ENCODE measurements at regions not wholly inside any gene's neighbourhood (a gene's known extent, or its start where the extent isn't known, plus 50 kb on each side); places are given as distances from the start of the nearest gene placed in this dataset.

DNA sequence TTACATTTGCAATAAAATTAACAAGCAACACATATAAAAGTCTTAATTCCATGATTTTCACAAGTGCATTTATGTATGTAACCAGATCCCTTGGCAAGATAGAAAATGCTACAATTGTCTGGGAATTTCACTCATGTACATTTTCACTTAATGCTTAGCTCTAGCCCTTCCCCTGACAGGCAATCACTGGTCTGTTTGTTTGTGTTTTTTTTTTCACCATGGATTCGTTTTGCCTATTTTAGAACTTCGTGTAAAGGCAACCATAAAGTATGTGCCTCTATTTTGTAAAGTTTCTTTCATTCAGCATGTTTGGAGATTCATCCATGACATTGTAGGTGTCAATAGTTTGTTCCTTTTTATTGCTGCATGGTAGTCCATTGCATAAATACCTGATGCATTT is 260.9 kb upstream of the SLCO3A1 start:
- Histone ChIP-seq H3K27me3 (ENCODE audit: control insufficient read depth in 2 of 2, insufficient read depth in 2 of 2, low read length in 2 of 2) (no peaks in the 10 kb centered on the region), H3K36me3 (ENCODE audit: control insufficient read depth in 2 of 2, insufficient read depth in 2 of 2, low read length in 2 of 2) (no peaks in the 10 kb centered on the region), H3K4me3 (ENCODE audit: low read length in 2 of 2) (no peak overlapping the region), H3K9ac (ENCODE audit: low read depth in 1 of 2, low read length in 2 of 2) (no peak overlapping the region), H3K27ac (ENCODE audit: low read depth in 2 of 2, low read length in 2 of 2) (no peak overlapping the region), H3K9me3 (ENCODE audit: control insufficient read depth in 2 of 2, low read length in 2 of 2) (no peaks in the 10 kb centered on the region), H3K4me1 (ENCODE audit: control insufficient read depth in 2 of 2, insufficient read depth in 2 of 2, low read length in 2 of 2) (no peaks in the 10 kb centered on the region)

DNA sequence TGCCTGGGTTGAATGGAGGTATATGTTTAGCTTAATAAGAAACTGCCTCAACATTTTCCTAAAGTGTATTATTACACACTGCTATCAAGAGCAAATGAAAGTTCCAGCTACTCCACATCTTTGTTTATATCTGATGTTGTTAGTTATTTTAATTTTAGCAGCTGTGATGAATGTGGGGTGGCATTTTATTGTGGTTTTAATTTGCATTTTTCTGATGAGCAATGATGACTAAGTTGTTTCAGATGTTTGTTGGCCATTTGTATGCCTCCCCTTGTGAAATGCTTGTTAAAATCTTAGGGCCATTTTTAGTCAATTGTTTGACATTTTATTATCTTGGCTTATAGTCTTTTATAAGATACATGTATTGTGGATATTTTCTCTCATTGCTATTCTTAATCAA is 260.4 kb upstream of the SLCO3A1 start:
- H3K27ac ChIP-seq (ENCODE audit: low read depth in 2 of 2, low read length in 2 of 2), result no peak overlapping the region
- no peaks in the 10 kb centered on the region for H3K9me3 ChIP-seq (ENCODE audit: control insufficient read depth in 2 of 2, low read length in 2 of 2)
- no peak overlapping the region for H3K4me3 ChIP-seq (ENCODE audit: low read length in 2 of 2)
- no peak overlapping the region for H3K9ac ChIP-seq (ENCODE audit: low read depth in 1 of 2, low read length in 2 of 2)
- H3K4me1 ChIP-seq (ENCODE audit: control insufficient read depth in 2 of 2, insufficient read depth in 2 of 2, low read length in 2 of 2), result no peaks in the 10 kb centered on the region
- no peaks in the 10 kb centered on the region for H3K27me3 ChIP-seq (ENCODE audit: control insufficient read depth in 2 of 2, insufficient read depth in 2 of 2, low read length in 2 of 2)
- H3K36me3 ChIP-seq (ENCODE audit: control insufficient read depth in 2 of 2, insufficient read depth in 2 of 2, low read length in 2 of 2), result no peaks in the 10 kb centered on the region

DNA sequence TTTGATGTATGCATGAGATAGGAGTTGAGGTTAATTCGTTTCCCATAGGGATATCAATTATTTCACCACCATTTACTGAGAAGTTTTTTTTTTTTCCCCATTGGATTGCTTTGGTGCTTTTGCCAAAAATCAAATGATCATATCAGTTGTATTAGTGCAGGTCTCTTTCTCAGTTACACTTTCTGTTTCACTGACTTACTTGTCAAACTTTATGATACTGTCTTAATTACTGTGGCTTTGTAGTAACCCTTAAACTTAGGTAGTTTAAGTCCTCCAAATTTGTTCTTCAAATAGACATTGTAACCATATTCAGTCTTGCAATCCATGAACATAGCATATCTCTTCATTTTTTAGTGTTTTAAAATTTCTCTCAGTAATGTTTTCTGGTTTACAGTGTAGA is 259.9 kb upstream of the SLCO3A1 start:
- H3K9ac ChIP-seq (ENCODE audit: low read depth in 1 of 2, low read length in 2 of 2), result no peak overlapping the region
- no peaks in the 10 kb centered on the region for H3K4me1 ChIP-seq (ENCODE audit: control insufficient read depth in 2 of 2, insufficient read depth in 2 of 2, low read length in 2 of 2)
- no peak overlapping the region for H3K27ac ChIP-seq (ENCODE audit: low read depth in 2 of 2, low read length in 2 of 2)
- H3K4me3 ChIP-seq (ENCODE audit: low read length in 2 of 2), result no peak overlapping the region
- no peaks in the 10 kb centered on the region for H3K27me3 ChIP-seq (ENCODE audit: control insufficient read depth in 2 of 2, insufficient read depth in 2 of 2, low read length in 2 of 2)
- H3K36me3 ChIP-seq (ENCODE audit: control insufficient read depth in 2 of 2, insufficient read depth in 2 of 2, low read length in 2 of 2), result no peaks in the 10 kb centered on the region
- H3K9me3 ChIP-seq (ENCODE audit: control insufficient read depth in 2 of 2, low read length in 2 of 2), result no peaks in the 10 kb centered on the region

DNA sequence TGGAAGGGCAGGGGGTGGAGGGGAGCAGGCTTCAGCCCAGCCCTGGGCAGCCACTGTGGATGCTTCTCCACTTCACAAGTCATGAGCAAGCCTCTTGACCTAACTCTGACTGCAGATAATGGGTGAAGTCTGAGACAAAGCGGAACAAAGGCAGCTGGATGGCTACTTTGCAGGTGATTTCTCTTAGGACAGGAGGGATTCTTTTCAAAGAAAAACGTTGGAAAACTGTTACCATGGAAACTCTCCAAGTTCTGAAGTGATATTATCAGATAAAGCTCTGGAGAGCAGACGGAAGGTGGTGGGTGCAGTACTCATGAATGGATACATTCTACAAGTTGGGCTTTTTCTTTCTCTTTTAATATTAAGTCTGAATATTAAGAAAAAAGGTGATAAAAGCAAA is 254.2 kb upstream of the SLCO3A1 start:
- no peaks in the 10 kb centered on the region for H3K27me3 ChIP-seq (ENCODE audit: control insufficient read depth in 2 of 2, insufficient read depth in 2 of 2, low read length in 2 of 2)
- no peak overlapping the region for H3K4me3 ChIP-seq (ENCODE audit: low read length in 2 of 2)
- H3K36me3 ChIP-seq (ENCODE audit: control insufficient read depth in 2 of 2, insufficient read depth in 2 of 2, low read length in 2 of 2), result no peaks in the 10 kb centered on the region
- H3K27ac ChIP-seq (ENCODE audit: low read depth in 2 of 2, low read length in 2 of 2), result no peak overlapping the region
- H3K4me1 ChIP-seq (ENCODE audit: control insufficient read depth in 2 of 2, insufficient read depth in 2 of 2, low read length in 2 of 2), result no peaks in the 10 kb centered on the region
- H3K9ac ChIP-seq (ENCODE audit: low read depth in 1 of 2, low read length in 2 of 2), result no peak overlapping the region
- no peaks in the 10 kb centered on the region for H3K9me3 ChIP-seq (ENCODE audit: control insufficient read depth in 2 of 2, low read length in 2 of 2)

DNA sequence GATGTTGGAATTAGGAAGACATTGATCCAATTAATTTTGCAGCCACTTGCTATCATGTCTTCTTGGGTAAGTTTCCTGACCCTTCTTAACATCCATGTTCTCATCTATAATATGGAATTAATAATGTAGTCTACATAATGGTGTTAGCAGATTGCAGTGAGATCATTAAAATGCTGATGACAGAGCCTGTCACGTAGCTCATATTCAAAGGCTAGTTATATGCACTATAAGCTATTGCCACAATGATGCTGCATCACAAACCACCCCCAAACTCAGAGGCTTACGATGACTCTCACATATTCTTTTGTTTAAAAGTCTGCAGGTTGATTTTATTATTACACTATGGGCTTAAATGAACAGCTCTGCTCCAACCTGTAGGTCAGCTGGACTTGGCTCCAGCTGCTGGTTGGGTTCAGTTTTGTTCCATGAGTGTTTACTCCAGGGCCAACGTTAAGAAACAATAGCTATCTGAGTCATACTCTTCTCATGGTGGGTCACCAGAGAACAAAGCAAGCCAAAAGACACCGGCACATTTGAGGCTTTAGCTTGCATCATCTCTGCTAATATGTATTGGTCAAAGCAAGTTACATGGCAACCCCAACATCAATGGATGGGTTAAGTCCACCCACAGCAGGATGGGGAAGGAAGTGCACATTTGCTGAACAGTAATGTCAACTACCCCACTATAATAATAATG is 250.0 kb upstream of the SLCO3A1 start:
- Histone ChIP-seq H3K4me1 (ENCODE audit: control insufficient read depth in 2 of 2, insufficient read depth in 2 of 2, low read length in 2 of 2) (no peaks in the 10 kb centered on the region), H3K36me3 (ENCODE audit: control insufficient read depth in 2 of 2, insufficient read depth in 2 of 2, low read length in 2 of 2) (no peaks in the 10 kb centered on the region), H3K27me3 (ENCODE audit: control insufficient read depth in 2 of 2, insufficient read depth in 2 of 2, low read length in 2 of 2) (no peaks in the 10 kb centered on the region), H3K4me3 (ENCODE audit: low read length in 2 of 2) (no peak overlapping the region), H3K27ac (ENCODE audit: low read depth in 2 of 2, low read length in 2 of 2) (no peak overlapping the region), H3K9me3 (ENCODE audit: control insufficient read depth in 2 of 2, low read length in 2 of 2) (no peaks in the 10 kb centered on the region), H3K9ac (ENCODE audit: low read depth in 1 of 2, low read length in 2 of 2) (no peak overlapping the region)

- no peaks in the 10 kb centered on the region for H3K27me3 ChIP-seq (ENCODE audit: control insufficient read depth in 2 of 2, insufficient read depth in 2 of 2, low read length in 2 of 2)
- no peaks in the 10 kb centered on the region for H3K9me3 ChIP-seq (ENCODE audit: control insufficient read depth in 2 of 2, low read length in 2 of 2)
- H3K9ac ChIP-seq (ENCODE audit: low read depth in 1 of 2, low read length in 2 of 2), result no peak overlapping the region
- H3K27ac ChIP-seq (ENCODE audit: low read depth in 2 of 2, low read length in 2 of 2), result no peak overlapping the region
- H3K4me1 ChIP-seq (ENCODE audit: control insufficient read depth in 2 of 2, insufficient read depth in 2 of 2, low read length in 2 of 2), result no peaks in the 10 kb centered on the region
- no peak overlapping the region for H3K4me3 ChIP-seq (ENCODE audit: low read length in 2 of 2)
- H3K36me3 ChIP-seq (ENCODE audit: control insufficient read depth in 2 of 2, insufficient read depth in 2 of 2, low read length in 2 of 2), result no peaks in the 10 kb centered on the region
Observed at GRCh38 chr15:91604122-91604521, 249.4 kb upstream of the SLCO3A1 start.

- Histone ChIP-seq H3K4me3 (ENCODE audit: low read length in 2 of 2) (no peak overlapping the region), H3K4me1 (ENCODE audit: control insufficient read depth in 2 of 2, insufficient read depth in 2 of 2, low read length in 2 of 2) (no peaks in the 10 kb centered on the region)
Observed at GRCh38 chr15:91605576-91605975, 247.9 kb upstream of the SLCO3A1 start.

GRCh38 chr15:91609231-91609630 is 244.3 kb upstream of the SLCO3A1 start:
- Histone ChIP-seq H3K27me3 (ENCODE audit: control insufficient read depth in 2 of 2, insufficient read depth in 2 of 2, low read length in 2 of 2) (no peaks in the 10 kb centered on the region), H3K9me3 (ENCODE audit: control insufficient read depth in 2 of 2, low read length in 2 of 2) (no peaks in the 10 kb centered on the region), H3K36me3 (ENCODE audit: control insufficient read depth in 2 of 2, insufficient read depth in 2 of 2, low read length in 2 of 2) (no peaks in the 10 kb centered on the region), H3K4me3 (ENCODE audit: low read length in 2 of 2) (no peak overlapping the region), H3K9ac (ENCODE audit: low read depth in 1 of 2, low read length in 2 of 2) (no peak overlapping the region), H3K27ac (ENCODE audit: low read depth in 2 of 2, low read length in 2 of 2) (no peak overlapping the region), H3K4me1 (ENCODE audit: control insufficient read depth in 2 of 2, insufficient read depth in 2 of 2, low read length in 2 of 2) (no peaks in the 10 kb centered on the region)

More at GRCh38 chr15:91605576-91605975, 247.9 kb upstream of the SLCO3A1 start:
- Histone ChIP-seq H3K27ac (ENCODE audit: low read depth in 2 of 2, low read length in 2 of 2) (no peak overlapping the region), H3K27me3 (ENCODE audit: control insufficient read depth in 2 of 2, insufficient read depth in 2 of 2, low read length in 2 of 2) (no peaks in the 10 kb centered on the region), H3K9me3 (ENCODE audit: control insufficient read depth in 2 of 2, low read length in 2 of 2) (no peaks in the 10 kb centered on the region), H3K36me3 (ENCODE audit: control insufficient read depth in 2 of 2, insufficient read depth in 2 of 2, low read length in 2 of 2) (no peaks in the 10 kb centered on the region), H3K9ac (ENCODE audit: low read depth in 1 of 2, low read length in 2 of 2) (no peak overlapping the region)

- Histone ChIP-seq H3K4me1 (ENCODE audit: control insufficient read depth in 2 of 2, insufficient read depth in 2 of 2, low read length in 2 of 2) (no peaks in the 10 kb centered on the region), H3K9me3 (ENCODE audit: control insufficient read depth in 2 of 2, low read length in 2 of 2) (no peaks in the 10 kb centered on the region), H3K4me3 (ENCODE audit: low read length in 2 of 2) (no peak overlapping the region), H3K27ac (ENCODE audit: low read depth in 2 of 2, low read length in 2 of 2) (no peak overlapping the region), H3K9ac (ENCODE audit: low read depth in 1 of 2, low read length in 2 of 2) (no peak overlapping the region), H3K27me3 (ENCODE audit: control insufficient read depth in 2 of 2, insufficient read depth in 2 of 2, low read length in 2 of 2) (no peaks in the 10 kb centered on the region), H3K36me3 (ENCODE audit: control insufficient read depth in 2 of 2, insufficient read depth in 2 of 2, low read length in 2 of 2) (no peaks in the 10 kb centered on the region)
Observed at GRCh38 chr15:91609966-91610365, 243.5 kb upstream of the SLCO3A1 start.

- Histone ChIP-seq H3K9me3 (ENCODE audit: control insufficient read depth in 2 of 2, low read length in 2 of 2) (no peaks in the 10 kb centered on the region), H3K4me1 (ENCODE audit: control insufficient read depth in 2 of 2, insufficient read depth in 2 of 2, low read length in 2 of 2) (no peaks in the 10 kb centered on the region), H3K36me3 (ENCODE audit: control insufficient read depth in 2 of 2, insufficient read depth in 2 of 2, low read length in 2 of 2) (no peaks in the 10 kb centered on the region), H3K27ac (ENCODE audit: low read depth in 2 of 2, low read length in 2 of 2) (no peak overlapping the region), H3K4me3 (ENCODE audit: low read length in 2 of 2) (no peak overlapping the region), H3K9ac (ENCODE audit: low read depth in 1 of 2, low read length in 2 of 2) (no peak overlapping the region), H3K27me3 (ENCODE audit: control insufficient read depth in 2 of 2, insufficient read depth in 2 of 2, low read length in 2 of 2) (no peaks in the 10 kb centered on the region)
Observed at GRCh38 chr15:91611561-91612323, 241.8 kb upstream of the SLCO3A1 start.

All from mucosa of rectum (tissue), 2 donors.